ENCODE measurements at regions not wholly inside any gene's neighbourhood (a gene's known extent, or its start where the extent isn't known, plus 50 kb on each side); places are given as distances from the start of the nearest gene placed in this dataset.

GRCh38 chr2:136377423-136378382 lies 259.8 kb upstream of the CXCR4 start:
- H3K36me3 Mint-ChIP-seq (ENCODE audit: low read depth), result no peaks in the 10 kb centered on the region
- intact Hi-C loops (cut with micrococcal nuclease), result loop anchor here (1.0 to 10.0 kb wide), 4 partner anchors 143 to 463 kb away; partner anchors contain the start of gene CXCR4
- no peak overlapping the region for H3K27ac Mint-ChIP-seq
- no peaks in the 10 kb centered on the region for H3K9me3 Mint-ChIP-seq
- no peak overlapping the region for H3K4me3 Mint-ChIP-seq
- peaks cover 30% of the 10 kb centered on the region for H3K4me1 Mint-ChIP-seq (ENCODE audit: low read depth)
- H3K27me3 Mint-ChIP-seq, result no peaks in the 10 kb centered on the region

GRCh38 chr2:136376798-136377211 lies 258.9 kb upstream of the CXCR4 start:
- Mint-ChIP-seq H3K9me3 (no peaks in the 10 kb centered on the region), H3K4me1 (ENCODE audit: low read depth) (peaks cover 21% of the 10 kb centered on the region), H3K36me3 (ENCODE audit: low read depth) (no peaks in the 10 kb centered on the region), H3K27me3 (no peaks in the 10 kb centered on the region), H3K4me3 (no peak overlapping the region), H3K27ac (peak overlapping the region; percentile 17)
- intact Hi-C loops (cut with micrococcal nuclease), result loop anchor here (5.0 to 10.0 kb wide), 3 partner anchors 142 to 395 kb away; partner anchors contain the start of gene CXCR4

- peak overlapping the region; percentile 17 for H3K27ac Mint-ChIP-seq
- H3K27me3 Mint-ChIP-seq, result no peaks in the 10 kb centered on the region
- H3K4me1 Mint-ChIP-seq (ENCODE audit: low read depth), result peaks cover 15% of the 10 kb centered on the region
- no peak overlapping the region for H3K4me3 Mint-ChIP-seq
- intact Hi-C loops (cut with micrococcal nuclease), result loop anchor here (5.0 to 10.0 kb wide), 3 partner anchors 141 to 394 kb away; partner anchors contain the start of gene CXCR4
- no peaks in the 10 kb centered on the region for H3K9me3 Mint-ChIP-seq
- H3K36me3 Mint-ChIP-seq (ENCODE audit: low read depth), result no peaks in the 10 kb centered on the region
These were observed 258.3 kb upstream of the CXCR4 start for GRCh38 chr2:136376211-136376610.

GRCh38 chr2:136375017-136375901 lies 257.3 kb upstream of the CXCR4 start:
- Mint-ChIP-seq H3K9me3 (no peaks in the 10 kb centered on the region), H3K4me1 (ENCODE audit: low read depth) (peaks cover 13% of the 10 kb centered on the region), H3K27ac (no peak overlapping the region), H3K36me3 (ENCODE audit: low read depth) (no peaks in the 10 kb centered on the region), H3K27me3 (no peaks in the 10 kb centered on the region), H3K4me3 (no peak overlapping the region)
- intact Hi-C loops (cut with micrococcal nuclease), result loop anchor here (5.0 to 10.0 kb wide), 3 partner anchors 140 to 393 kb away; partner anchors contain the start of gene CXCR4

GRCh38 chr2:136373841-136374240 lies 255.9 kb upstream of the CXCR4 start:
- no peaks in the 10 kb centered on the region for H3K9me3 Mint-ChIP-seq

GRCh38 chr2:136373029-136373428 lies 255.1 kb upstream of the CXCR4 start:
- Mint-ChIP-seq H3K9me3 (peaks cover under 1% of the 10 kb centered on the region), H3K27me3 (no peaks in the 10 kb centered on the region), H3K36me3 (ENCODE audit: low read depth) (no peaks in the 10 kb centered on the region), H3K4me3 (no peak overlapping the region), H3K27ac (no peak overlapping the region), H3K4me1 (ENCODE audit: low read depth) (peaks cover 13% of the 10 kb centered on the region)
- intact Hi-C loops (cut with micrococcal nuclease), result loop anchor here (10.0 kb wide), 1 partner anchor 138 kb away; no protein-coding TSS in a partner anchor

More at GRCh38 chr2:136373841-136374240, 255.9 kb upstream of the CXCR4 start:
- H3K27me3 Mint-ChIP-seq, result no peaks in the 10 kb centered on the region
- peaks cover 13% of the 10 kb centered on the region for H3K4me1 Mint-ChIP-seq (ENCODE audit: low read depth)
- H3K4me3 Mint-ChIP-seq, result no peak overlapping the region
- H3K36me3 Mint-ChIP-seq (ENCODE audit: low read depth), result no peaks in the 10 kb centered on the region
- intact Hi-C loops (cut with micrococcal nuclease), result loop anchor here (10.0 kb wide), 1 partner anchor 139 kb away; no protein-coding TSS in a partner anchor
- no peak overlapping the region for H3K27ac Mint-ChIP-seq

- intact Hi-C loops (cut with micrococcal nuclease), result no loop called here
- H3K4me1 Mint-ChIP-seq (ENCODE audit: low read depth), result peaks cover 14% of the 10 kb centered on the region
These were observed 246.0 kb upstream of the CXCR4 start for GRCh38 chr2:136363900-136364299.

GRCh38 chr2:136363470-136363869 lies 245.5 kb upstream of the CXCR4 start:
- intact Hi-C loops (cut with micrococcal nuclease), result no loop called here
- H3K27ac Mint-ChIP-seq, result no peak overlapping the region
- H3K27me3 Mint-ChIP-seq, result no peaks in the 10 kb centered on the region
- peaks cover 6% of the 10 kb centered on the region for H3K36me3 Mint-ChIP-seq (ENCODE audit: low read depth)
- no peak overlapping the region for H3K4me3 Mint-ChIP-seq
- H3K9me3 Mint-ChIP-seq, result peaks cover 9% of the 10 kb centered on the region
- peaks cover 14% of the 10 kb centered on the region for H3K4me1 Mint-ChIP-seq (ENCODE audit: low read depth)

More at GRCh38 chr2:136363900-136364299, 246.0 kb upstream of the CXCR4 start:
- Mint-ChIP-seq H3K9me3 (peaks cover 9% of the 10 kb centered on the region), H3K4me3 (no peak overlapping the region), H3K36me3 (ENCODE audit: low read depth) (peaks cover 6% of the 10 kb centered on the region), H3K27me3 (no peaks in the 10 kb centered on the region), H3K27ac (no peak overlapping the region)

- H3K27me3 Mint-ChIP-seq, result no peaks in the 10 kb centered on the region
- no peak overlapping the region for H3K27ac Mint-ChIP-seq
- H3K4me1 Mint-ChIP-seq (ENCODE audit: low read depth), result peaks cover 14% of the 10 kb centered on the region
- peaks cover 6% of the 10 kb centered on the region for H3K36me3 Mint-ChIP-seq (ENCODE audit: low read depth)
- H3K9me3 Mint-ChIP-seq, result peaks cover 7% of the 10 kb centered on the region
- H3K4me3 Mint-ChIP-seq, result no peak overlapping the region
- intact Hi-C loops (cut with micrococcal nuclease), result no loop called here
These were observed 244.9 kb upstream of the CXCR4 start for GRCh38 chr2:136362676-136363390.

- H3K4me3 Mint-ChIP-seq, result no peak overlapping the region
- H3K4me1 Mint-ChIP-seq (ENCODE audit: low read depth), result peaks cover 7% of the 10 kb centered on the region
- H3K27me3 Mint-ChIP-seq, result no peaks in the 10 kb centered on the region
- H3K9me3 Mint-ChIP-seq, result no peaks in the 10 kb centered on the region
- no peaks in the 10 kb centered on the region for H3K36me3 Mint-ChIP-seq (ENCODE audit: low read depth)
- intact Hi-C loops (cut with micrococcal nuclease), result no loop called here
- no peak overlapping the region for H3K27ac Mint-ChIP-seq
These were observed 243.6 kb upstream of the CXCR4 start for GRCh38 chr2:136361521-136361920.

GRCh38 chr2:136360790-136361189 lies 242.8 kb upstream of the CXCR4 start:
- Mint-ChIP-seq H3K4me1 (ENCODE audit: low read depth) (peaks cover 7% of the 10 kb centered on the region), H3K36me3 (ENCODE audit: low read depth) (no peaks in the 10 kb centered on the region), H3K4me3 (no peak overlapping the region), H3K27ac (no peak overlapping the region), H3K27me3 (no peaks in the 10 kb centered on the region), H3K9me3 (no peaks in the 10 kb centered on the region)
- intact Hi-C loops (cut with micrococcal nuclease), result no loop called here

GRCh38 chr2:136359121-136359965 lies 241.4 kb upstream of the CXCR4 start:
- Mint-ChIP-seq H3K4me3 (no peak overlapping the region), H3K27me3 (no peaks in the 10 kb centered on the region), H3K36me3 (ENCODE audit: low read depth) (no peaks in the 10 kb centered on the region), H3K27ac (no peak overlapping the region), H3K4me1 (ENCODE audit: low read depth) (peaks cover 7% of the 10 kb centered on the region), H3K9me3 (no peaks in the 10 kb centered on the region)
- intact Hi-C loops (cut with micrococcal nuclease), result no loop called here
